GM11168 (cell line): ENCODE measurements at regions not wholly inside any gene's neighbourhood (a gene's known extent, or its start where the extent isn't known, plus 50 kb on each side); places are given as distances from the start of the nearest gene placed in this dataset.
"Not testable (repeated sequence)": the region's sequence is repeated elsewhere in the genome, so short reads cannot be mapped to it uniquely, and the experiment has no call there.

Experiments
- in situ Hi-C: fragments of 300-500 bp; cut with MboI; formaldehyde crosslinking; loops from one replicate; pipeline ENCODE4 v1.12.0; 2022; ENCODE audit warnings: low sequenced_read_pairs; ENCODE audit not compliant: unreplicated experiment

GRCh38 chrX:130467936-130468335 is 66.1 kb downstream of the RBMX2 start:
- in situ Hi-C loops: no loop called here

GRCh38 chrX:130468395-130468923 is 66.7 kb downstream of the RBMX2 start:
- in situ Hi-C loops: no loop called here

GRCh38 chrX:130482871-130483270 is 81.1 kb downstream of the RBMX2 start:
- in situ Hi-C loops: no loop called here

GRCh38 chrX:130485870-130486269 is 84.1 kb downstream of the RBMX2 start:
- in situ Hi-C loops: no loop called here

- in situ Hi-C loops: not testable (repeated sequence)
These were observed 93.7 kb downstream of the RBMX2 start for GRCh38 chrX:130495502-130495901.

GRCh38 chrX:130497531-130497930 is 95.7 kb downstream of the RBMX2 start:
- in situ Hi-C loops: no loop called here

- in situ Hi-C loops: no loop called here
These were observed 97.0 kb downstream of the RBMX2 start for GRCh38 chrX:130498653-130499274.

- in situ Hi-C loops: no loop called here
These were observed 100.3 kb downstream of the RBMX2 start for GRCh38 chrX:130502016-130502570.

GRCh38 chrX:130504019-130504418 is 102.2 kb downstream of the RBMX2 start:
- in situ Hi-C loops: no loop called here

GRCh38 chrX:130507015-130507414 is 105.2 kb downstream of the RBMX2 start:
- in situ Hi-C loops: no loop called here

- in situ Hi-C loops: not testable (repeated sequence)
These were observed 110.7 kb downstream of the RBMX2 start for GRCh38 chrX:130512534-130512933.

- in situ Hi-C loops: no loop called here
These were observed 114.3 kb downstream of the RBMX2 start for GRCh38 chrX:130516123-130516522.

GRCh38 chrX:130523460-130524394 is 121.9 kb downstream of the RBMX2 start:
- in situ Hi-C loops: no loop called here

- in situ Hi-C loops: loop anchor here (25.0 kb wide), 1 partner anchor 388 kb away; the partner anchor contains the start of gene ENOX2
These were observed 122.8 kb downstream of the RBMX2 start for GRCh38 chrX:130524476-130525194.

GRCh38 chrX:130529531-130529930 is 127.7 kb downstream of the RBMX2 start:
- in situ Hi-C loops: loop anchor here (25.0 kb wide), 1 partner anchor 383 kb away; the partner anchor contains the start of gene ENOX2

- in situ Hi-C loops: loop anchor here (25.0 kb wide), 1 partner anchor 381 kb away; the partner anchor contains the start of gene ENOX2
These were observed 129.3 kb downstream of the RBMX2 start for GRCh38 chrX:130531066-130531465.

- in situ Hi-C loops: loop anchor here (25.0 kb wide), 1 partner anchor 372 kb away; the partner anchor contains the start of gene ENOX2
These were observed 138.0 kb downstream of the RBMX2 start for GRCh38 chrX:130539721-130540321.

GRCh38 chrX:130543603-130544325 is 142.0 kb downstream of the RBMX2 start:
- in situ Hi-C loops: loop anchor here (25.0 kb wide), 1 partner anchor 369 kb away; the partner anchor contains the start of gene ENOX2

GRCh38 chrX:130545796-130546195 is 144.0 kb downstream of the RBMX2 start:
- in situ Hi-C loops: loop anchor here (25.0 kb wide), 1 partner anchor 367 kb away; the partner anchor contains the start of gene ENOX2
